GM21515 (cell line): ENCODE measurements at regions not wholly inside any gene's neighbourhood (a gene's known extent, or its start where the extent isn't known, plus 50 kb on each side); places are given as distances from the start of the nearest gene placed in this dataset.

ENCODE experiments used
- ATAC-seq: cut with Tn5 transposase; IDR thresholded peaks from one replicate; pipeline ENCODE4 v1.9.1; 2021; ENCODE audit not compliant: unreplicated experiment

DNA sequence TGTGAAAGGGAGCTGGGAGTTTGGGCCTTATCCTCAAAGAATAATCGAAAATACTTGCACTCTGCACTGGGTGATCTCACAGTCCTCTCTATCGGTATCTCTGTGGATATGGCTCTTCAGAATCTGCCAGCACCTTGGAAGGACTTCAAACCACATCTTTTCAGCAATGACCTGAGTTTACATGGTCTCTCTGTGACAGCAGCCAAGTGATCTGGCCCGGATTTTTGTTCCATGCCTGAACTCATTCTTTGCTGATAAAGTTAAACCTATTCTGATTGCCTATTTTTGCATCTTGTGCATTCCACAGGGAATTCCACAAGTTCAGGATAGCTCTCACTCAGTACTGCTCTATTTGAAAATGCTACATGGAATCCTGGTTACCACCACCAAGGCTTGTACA is 98.9 kb downstream of the HDGFL1 start:
- no peak for ATAC-seq

DNA sequence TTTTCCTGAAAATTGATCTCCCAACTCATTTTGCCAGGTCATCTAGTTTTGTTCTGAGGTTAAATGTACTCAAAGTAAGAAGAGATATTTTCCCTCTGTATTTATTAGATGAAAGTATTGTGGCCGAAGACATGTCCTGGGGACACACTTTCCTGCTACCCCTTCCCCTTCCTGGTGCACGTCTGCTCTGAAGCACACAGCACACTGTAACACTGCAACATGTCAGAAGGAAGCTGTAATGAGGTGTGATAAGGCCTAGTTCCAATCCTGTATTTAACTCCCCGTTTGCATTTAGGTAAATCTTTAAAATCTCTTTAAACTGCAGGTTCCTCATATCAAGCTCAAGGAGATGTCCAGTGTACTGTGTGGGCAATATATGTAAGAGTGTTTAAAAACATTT is 99.4 kb downstream of the HDGFL1 start:
- no peak for ATAC-seq

DNA sequence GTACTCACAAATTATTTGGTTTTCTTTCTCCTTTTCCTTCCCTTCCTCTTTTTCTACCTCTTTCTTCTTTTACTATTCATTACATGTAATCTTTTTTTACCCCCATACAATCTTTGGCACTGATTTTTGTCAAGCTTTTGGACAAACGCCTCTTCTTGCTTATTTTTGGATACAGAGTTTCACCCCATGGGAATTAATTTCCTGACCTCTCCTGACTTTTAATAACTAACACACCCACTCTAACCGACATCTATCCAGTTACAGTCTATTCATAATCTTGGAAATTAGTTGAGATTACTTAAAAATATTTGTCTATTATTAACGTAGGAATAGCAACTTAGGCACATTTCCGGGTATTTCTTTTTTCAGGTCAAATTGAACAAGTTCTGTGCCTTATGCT is 101.2 kb downstream of the HDGFL1 start:
- no peak for ATAC-seq

DNA sequence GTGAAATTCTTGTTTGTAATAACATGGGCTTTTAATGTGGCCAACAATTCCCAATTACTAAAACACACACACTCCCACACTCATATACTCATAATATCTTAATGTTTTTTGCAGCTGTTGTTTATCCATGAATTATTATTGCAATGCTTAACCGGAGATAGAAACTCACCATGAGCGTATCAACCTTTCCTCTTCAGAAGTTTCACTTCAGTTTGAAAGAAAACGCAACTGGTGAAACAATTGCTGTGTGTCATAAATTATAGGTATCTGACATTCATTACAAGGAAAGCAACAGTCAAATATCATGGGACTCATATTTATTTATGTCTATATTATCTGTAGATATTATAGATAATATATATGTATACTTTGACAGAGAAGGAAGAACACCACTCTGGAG is 104.1 kb downstream of the HDGFL1 start:
- no peak for ATAC-seq

DNA sequence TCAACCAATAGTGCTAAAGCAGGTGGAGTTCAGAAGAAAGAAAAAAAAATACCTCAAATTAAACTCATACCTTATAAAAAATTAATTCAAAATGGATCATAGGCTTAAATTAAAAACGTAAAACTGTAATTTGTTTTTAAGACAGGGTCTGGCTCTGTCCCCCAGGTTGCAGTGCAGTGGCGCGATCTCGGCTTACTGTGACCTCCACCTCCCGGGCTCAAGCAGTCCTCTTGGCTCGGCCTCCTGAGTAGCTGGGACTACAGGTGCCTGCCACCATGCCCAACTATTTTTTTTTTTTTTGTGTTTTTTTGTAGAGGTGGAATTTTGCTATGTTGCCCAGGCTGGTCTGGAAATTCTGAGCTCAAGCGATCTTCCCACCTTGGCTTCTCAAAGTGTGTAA is 111.6 kb downstream of the HDGFL1 start:
- no peak for ATAC-seq

DNA sequence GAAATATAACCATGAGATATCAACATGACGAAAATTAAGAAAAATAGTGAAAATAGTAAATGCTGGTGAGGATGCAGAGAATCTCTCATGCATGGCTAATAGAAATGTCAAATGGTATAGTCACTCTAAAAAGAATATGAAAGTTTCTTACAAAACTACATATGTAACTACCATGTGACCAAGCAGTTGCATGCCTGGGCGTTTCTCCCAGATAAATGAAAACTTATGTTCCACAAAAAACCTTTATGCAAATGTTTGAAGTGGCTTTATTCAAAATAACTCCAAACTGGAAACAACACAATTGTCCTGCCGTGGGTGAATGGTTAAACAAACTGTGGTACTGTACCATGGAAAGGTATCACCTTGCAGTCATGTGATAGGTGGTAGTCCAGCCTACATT is 112.4 kb downstream of the HDGFL1 start:
- no peak for ATAC-seq

DNA sequence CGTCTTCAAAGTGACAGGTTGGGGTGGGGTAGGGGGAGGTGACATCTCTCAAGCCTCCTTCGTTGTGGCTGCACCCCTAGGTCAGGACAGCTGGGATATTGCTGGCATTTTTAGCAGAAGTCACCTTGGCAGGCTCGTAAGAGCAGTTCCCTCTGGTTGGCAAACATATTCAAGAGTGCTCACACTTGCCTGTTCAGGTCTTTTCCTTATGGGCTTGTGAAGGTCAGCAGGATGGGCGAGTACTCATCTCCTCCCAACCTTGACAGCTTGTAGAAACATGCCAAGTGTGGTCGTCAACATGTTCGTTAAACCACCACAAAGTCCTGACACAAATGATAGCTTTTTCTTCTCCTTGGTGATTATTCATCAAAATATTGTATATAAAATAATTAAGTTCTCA is 113.6 kb downstream of the HDGFL1 start:
- ATAC-seq, result no peak

DNA sequence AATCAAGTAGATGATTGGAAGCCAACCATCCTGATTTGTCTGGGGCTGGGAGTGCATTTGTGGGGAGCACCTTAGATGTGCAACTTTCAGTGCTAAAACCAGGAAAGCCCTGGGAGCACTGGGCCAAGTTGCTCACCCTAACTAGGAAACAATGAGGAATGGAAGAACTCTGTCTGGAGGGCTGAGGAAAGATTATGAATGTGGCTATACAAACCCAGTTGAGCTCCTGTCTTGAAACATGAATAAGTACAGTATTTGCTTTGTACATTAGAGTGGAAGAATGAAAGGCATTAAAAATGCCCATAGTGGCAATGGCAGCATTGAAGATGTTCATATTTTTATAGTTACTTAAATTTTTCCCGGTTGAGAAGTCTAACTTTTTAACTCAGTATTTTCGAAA is 121.1 kb downstream of the HDGFL1 start:
- ATAC-seq, result no peak

DNA sequence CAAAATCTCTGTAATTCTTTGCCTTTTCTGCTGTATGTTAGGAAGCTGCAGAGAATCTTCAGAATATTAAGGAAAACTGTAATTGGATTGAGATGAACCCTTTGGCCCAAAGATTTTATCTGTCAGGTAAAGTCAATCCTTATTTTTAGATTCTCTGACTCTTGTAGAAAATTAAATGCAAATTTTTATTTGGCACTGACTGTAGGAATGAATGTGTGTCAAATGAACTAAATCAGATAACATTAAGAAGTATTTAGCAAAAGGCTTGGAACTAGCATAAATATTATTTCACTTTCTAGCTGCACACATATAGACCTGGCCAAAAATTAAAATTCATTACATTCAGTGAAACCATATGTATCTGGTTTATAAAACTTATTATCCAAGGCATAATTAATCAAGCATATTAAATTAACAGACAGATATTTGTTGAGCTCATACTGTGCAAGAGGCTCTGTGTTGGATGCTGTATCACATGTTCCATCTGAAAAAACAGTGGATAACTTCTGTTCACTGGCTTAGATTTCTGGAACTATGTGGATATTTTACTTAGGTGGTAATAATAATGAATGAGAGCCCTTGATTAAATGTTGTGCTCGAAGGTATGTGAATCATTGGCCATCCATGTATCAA is 124.8 kb downstream of the HDGFL1 start:
- ATAC-seq, result no peak

DNA sequence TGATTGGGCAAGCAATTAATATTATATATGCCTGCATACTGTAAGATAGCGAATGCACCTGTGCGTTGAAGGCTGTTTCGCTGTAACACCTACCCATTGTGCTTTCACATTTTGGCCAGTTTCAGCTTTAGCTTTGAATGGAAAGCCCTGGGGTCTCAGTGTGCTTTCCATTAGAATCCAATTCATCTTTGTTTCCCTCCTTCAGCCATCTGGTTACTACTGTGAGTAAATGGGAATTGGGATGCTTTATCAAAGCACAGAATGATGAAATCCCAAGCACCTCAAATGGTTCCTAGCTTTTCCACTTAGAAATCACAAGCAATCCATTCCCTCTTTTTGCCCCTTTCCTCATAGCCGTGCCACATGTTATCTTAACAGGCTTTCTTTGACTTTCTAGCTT is 127.1 kb downstream of the HDGFL1 start:
- ATAC-seq, result no peak

DNA sequence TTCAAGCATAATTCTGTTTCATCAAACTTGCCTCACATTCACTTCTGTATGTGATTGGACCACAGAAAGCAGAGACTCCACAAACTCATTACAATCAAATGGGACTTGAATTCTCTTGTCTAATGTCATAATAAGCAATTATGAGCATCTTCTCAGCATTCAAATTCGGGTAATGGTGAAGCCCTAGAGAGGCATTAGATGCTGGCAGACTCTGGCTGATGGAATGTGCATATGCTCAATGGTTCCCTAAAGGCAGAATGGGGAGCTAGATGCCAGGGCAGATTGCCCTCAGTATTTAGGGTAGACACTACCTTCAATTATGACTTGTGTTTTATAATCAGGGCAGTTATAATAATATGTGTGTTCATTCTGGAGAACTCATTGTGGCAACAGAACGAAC is 127.9 kb downstream of the HDGFL1 start:
- ATAC-seq, result no peak

DNA sequence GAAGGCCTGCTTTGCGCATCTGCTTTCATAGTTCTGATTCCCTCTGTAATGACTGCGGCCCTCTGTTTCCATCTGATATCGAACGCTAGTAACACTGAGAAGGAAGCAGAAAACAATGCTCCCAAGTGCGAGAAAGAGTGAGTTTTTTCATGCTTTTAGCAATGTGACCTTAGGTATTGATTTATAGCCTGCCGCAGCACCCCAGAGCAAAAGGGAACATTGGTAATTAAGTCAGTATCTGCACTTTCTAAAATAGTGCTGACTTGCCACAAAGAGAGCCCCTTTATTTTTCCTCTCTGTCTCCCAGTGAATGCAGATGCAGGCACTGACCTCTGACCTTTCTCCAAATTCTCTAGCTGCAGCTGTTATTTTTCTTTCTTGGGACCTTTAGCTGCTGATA is 129.8 kb downstream of the HDGFL1 start:
- no peak for ATAC-seq

DNA sequence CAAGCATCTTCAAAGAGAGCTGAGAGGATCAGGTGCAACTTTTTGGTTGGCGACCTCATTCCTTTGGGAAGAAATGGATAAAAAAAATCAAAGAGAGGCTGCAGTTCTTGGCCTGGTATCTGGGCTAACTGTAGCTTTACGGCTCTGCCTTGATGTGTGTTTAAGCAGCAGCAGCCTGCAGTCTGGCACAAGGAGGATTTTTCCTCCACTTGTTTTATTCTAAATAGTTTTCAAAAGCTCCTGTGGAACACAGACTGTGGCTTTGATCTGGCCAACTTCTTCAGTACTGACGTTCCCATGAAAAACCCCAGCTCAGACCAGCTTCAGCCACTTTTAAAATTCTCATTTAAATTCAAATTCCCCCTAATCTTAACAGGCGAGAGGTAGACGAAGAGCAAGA is 137.3 kb downstream of the HDGFL1 start:
- no peak for ATAC-seq

DNA sequence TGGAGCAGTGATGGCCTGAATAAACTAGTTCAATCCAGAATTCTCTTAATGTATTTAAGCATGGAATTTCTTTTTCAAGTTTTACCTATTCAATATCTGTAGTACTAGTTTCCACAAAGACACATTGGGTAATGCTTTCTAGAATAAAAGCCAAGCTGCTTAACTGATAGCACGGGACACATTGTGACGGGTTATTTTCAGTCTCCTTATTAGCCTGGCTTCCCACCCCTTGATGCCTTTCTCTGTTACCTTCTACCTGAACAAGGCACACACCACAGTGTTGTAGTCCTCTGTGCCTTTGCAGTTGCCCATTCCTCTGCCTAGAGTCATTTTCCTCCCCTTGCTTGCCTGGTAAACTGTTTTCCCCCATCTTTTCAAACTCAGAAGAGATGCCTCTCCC is 139.1 kb downstream of the HDGFL1 start:
- ATAC-seq, result no peak

DNA sequence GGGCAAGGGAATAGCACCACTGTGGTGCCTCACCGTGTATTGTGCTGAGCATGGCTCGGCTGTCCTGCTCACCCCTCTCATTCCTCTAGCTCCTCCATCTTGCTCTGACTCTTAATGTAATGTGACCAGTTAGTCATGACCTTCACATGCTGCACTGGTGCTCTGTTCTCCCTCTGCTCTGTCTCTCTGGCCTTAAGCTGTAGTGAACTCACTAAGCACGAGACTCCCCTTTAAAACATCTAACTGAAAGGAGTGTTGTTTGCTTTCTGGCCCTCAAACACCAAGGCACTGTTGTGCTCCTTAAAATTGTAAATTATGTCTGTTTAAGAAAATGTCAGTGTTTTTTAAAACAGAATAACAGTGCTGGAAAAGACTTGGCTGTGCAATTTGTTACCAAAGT is 140.4 kb downstream of the HDGFL1 start:
- ATAC-seq, result no peak

DNA sequence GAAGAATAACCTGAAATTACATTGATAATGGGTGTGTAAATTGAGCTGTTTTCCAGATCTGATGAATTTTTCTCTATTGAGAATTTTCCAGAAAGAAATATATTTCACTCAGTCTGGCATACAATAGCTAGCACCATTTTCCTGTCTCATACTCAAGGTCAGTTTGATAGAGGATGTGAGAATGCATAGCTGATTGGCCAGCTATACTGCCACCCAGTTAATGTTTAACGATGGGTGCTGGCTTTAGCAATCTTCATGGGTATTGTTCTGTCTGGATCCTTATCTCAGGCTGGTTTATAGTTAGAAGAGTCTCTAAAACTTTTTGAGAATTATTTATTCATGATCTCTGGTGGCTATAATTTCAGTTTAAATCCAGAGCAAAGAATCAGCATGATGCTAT is 147.4 kb downstream of the HDGFL1 start:
- ATAC-seq, result no peak

DNA sequence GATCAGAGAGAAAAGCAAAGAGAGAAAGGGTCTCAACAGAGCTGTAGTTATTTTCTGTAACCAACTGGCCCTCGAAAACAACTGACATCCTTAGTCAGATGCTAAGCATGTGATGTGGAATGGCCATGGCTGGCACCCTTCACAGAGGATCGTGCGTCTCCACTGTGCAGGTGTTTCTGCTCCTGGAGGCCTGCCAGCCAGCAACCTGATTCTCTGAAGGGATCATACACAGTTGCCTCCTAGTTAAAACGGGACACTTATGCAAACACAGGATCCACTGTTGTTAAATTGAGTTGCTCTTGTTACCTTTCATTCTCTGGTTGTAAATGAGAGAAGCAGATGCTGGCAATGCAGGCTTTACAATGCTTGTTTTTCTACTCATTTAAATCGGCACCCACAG is 148.5 kb downstream of the HDGFL1 start:
- ATAC-seq, result no peak

DNA sequence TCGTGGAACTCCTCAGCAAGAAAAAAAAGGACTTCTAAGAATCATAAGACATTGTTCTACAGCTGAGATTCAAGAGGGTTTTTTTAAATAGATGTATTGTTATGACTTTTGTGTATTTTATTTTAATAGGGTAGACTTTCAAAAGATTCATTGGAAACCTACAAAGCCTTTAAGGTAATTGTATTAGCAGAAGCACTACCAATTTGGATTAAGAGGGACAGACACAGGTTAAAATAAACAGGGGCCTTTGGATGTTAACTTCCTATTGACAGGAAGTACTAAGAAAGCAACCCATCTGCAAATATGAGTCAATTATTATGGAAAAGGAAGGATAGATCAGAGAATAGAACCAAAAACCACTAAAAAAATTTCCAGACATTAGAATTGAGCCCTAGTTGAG is 153.5 kb downstream of the HDGFL1 start:
- ATAC-seq, result no peak

DNA sequence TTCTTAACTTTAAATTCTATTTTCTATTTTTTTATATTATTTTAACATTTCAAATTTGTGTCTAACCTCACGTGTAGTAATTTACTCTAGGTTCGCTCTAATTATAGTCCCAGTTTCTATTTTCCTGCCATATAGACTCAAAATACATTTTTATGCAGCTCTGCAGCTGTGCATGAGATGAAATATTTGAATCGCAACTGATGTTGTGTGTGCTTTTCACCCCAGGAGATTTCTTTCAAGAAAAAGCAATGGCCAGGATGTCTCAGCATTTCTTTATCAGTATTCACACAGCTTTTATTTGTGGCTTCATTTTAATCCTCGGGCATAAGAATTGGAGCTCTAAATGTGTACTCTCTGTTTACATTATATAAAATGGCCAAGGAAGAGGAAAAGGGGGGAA is 157.6 kb downstream of the HDGFL1 start:
- ATAC-seq, result no peak

DNA sequence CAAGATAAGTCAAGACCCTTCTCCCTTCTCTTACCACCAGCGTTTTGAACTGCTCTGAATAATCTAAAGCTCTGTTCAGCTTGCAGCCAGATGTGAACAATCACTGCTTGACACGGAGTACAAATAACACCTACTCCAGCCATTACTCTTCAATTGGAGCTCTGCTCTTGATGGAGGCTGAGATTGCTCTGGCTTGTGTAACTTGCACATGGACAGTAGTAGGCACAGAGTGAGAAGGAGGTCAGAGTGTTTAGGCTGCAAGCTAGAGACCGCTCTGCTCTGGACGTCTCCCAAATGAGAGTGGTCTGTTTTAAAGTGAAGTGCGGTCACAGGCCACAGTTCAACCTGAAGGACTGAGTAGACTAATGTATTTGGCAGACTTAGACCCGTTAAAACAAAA is 158.3 kb downstream of the HDGFL1 start:
- ATAC-seq, result no peak

DNA sequence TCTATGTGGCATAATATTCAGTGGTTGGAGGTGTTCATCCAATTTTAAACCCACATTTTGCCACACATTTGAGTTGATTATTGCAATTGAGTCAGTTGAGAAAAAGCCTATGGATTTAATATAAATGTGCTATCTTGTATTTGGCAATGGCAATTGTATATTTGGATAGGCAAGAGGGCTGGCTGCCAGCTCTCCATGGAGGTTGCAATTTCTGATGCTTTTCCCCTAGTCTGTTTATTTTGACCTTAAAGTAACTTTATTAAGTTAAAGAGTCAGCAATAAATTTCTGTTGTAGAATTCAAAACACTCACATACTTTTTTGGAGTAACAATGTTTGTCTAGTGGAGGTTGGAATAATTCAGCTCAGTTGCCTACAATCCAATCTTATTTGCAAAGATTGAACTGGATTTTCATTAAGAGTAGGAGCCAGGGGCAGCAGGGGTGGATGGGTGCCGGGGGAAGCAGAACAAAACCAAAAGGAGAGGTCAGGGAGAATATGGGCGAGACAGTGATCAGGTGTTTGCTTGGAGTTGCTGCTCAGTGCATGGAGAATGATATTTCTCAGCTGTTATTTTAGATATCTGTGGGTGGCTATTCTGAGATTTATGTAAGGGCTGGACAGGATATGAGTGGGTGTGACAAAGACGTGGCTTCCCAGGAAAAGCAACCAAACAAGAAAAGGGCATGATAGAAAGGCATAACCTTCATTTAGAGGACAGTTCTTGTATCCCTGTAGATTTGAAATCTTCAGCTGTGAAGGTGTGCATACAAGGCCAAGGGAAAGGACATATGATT is 163.0 kb downstream of the HDGFL1 start:
- no peak for ATAC-seq

DNA sequence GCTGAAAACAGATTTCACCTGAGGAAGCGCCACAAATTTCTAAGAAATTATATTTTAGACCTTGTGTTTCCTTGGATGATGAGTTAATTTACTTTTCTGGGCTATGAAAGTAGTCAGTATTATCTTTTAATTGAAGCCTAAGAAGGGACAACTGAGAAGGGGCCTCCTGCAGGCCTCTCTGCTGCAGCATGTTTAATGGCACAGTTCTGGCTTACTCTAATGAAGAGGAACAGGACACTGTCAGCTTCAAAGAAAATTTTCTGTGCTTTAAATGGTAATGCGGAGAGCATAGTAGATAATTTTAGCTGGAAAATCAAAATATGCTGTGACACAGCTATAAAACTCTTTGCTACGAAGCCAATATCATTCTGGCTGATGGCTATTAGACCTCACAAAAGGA is 167.4 kb downstream of the HDGFL1 start:
- no peak for ATAC-seq

DNA sequence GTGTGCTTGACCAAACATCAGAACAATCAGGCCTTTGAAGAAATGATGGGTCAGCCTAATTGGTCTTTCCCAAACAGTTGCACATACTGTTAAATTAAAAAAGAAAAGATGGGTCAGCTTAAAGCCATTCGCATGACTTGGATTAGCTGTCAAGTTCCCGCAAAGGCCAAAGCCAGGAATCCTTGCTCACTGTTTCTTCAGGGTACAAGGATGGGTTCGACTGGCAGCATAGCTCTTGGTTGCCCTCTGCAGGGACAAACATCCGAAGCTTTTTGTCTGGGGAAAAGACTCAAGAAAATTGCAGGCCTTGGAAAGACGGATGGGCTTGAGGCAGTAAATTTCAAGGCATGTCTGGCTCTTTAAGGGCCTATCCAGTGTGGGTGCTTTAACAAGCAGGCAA is 168.0 kb downstream of the HDGFL1 start:
- no peak for ATAC-seq
